ENCODE measurements at regions not wholly inside any gene's neighbourhood (a gene's known extent, or its start where the extent isn't known, plus 50 kb on each side); places are given as distances from the start of the nearest gene placed in this dataset.

DNA sequence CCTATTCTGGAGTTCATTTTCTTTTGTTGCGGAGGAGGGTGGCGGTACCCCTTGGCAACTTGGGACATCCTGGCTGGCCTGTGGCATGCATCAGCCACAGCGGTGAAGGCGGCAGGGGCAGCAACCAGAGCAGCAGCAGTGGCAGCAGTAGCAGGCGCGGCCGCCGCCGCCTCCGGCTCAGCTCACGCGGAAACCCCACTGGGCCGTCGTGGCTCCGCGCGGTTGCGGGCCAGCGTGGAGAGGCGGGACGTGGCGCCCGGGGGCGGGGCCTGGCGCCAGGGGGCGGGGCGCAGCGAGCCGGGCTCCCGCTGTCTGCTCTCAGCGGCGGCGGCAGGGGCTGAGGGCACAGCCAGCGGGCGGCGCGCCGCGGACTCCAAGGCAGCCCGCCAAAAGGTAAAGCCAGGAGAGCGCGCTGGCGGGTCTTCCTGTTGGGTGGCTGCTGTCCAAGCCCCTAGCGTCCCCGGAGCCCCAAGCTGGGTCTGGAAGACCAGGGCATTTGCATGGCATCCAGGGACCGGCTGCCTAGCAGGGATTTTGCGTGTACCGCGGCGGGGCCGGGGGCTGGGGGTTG, 334.4 kb upstream of the THRB start:
- TF ChIP-seq EZH2 (IDR thresholded peaks at IDR 0.05; ENCODE audit: insufficient read depth, poor library complexity, severe bottlenecking): no peak
- TF ChIP-seq EZH2phosphoT487 (IDR thresholded peaks at IDR 0.05; ENCODE audit: insufficient read depth, low read depth): no peak

Measured in GM23248 (cell line).